Cerebellar cortex (tissue), 1 donor: ENCODE measurements at regions not wholly inside any gene's neighbourhood (a gene's known extent, or its start where the extent isn't known, plus 50 kb on each side); places are given as distances from the start of the nearest gene placed in this dataset.
A peak's percentile ranks its signal among the peaks of the same experiment; 100 is the strongest.

Experiments
- DNase-seq: peaks from one replicate; pipeline ENCODE4 v3.0.0-alpha.2; 2015; ENCODE audit warnings: low spot score

- DNase-seq = no peak
Measured at GRCh38 chr2:129653246-129653645, 326.2 kb upstream of the RAB6C start.

- DNase-seq = no peak
Measured at GRCh38 chr2:129654331-129654730, 325.1 kb upstream of the RAB6C start.

GRCh38 chr2:129656081-129656598 lies 323.3 kb upstream of the RAB6C start:
- no peak for DNase-seq

- DNase-seq = no peak
Measured at GRCh38 chr2:129658430-129658829, 321.0 kb upstream of the RAB6C start.

GRCh38 chr2:129661935-129662334 lies 317.5 kb upstream of the RAB6C start:
- peak; percentile 1 for DNase-seq

GRCh38 chr2:129667577-129667976 lies 311.9 kb upstream of the RAB6C start:
- no peak for DNase-seq

GRCh38 chr2:129672521-129672920 lies 306.9 kb upstream of the RAB6C start:
- no peak for DNase-seq

GRCh38 chr2:129673234-129673633 lies 306.2 kb upstream of the RAB6C start:
- DNase-seq = no peak

- no peak for DNase-seq
Measured at GRCh38 chr2:129673847-129674711, 305.4 kb upstream of the RAB6C start.

- no peak for DNase-seq
Measured at GRCh38 chr2:129678751-129679150, 300.7 kb upstream of the RAB6C start.

GRCh38 chr2:129681788-129682187 lies 297.7 kb upstream of the RAB6C start:
- no peak for DNase-seq

- DNase-seq = no peak
Measured at GRCh38 chr2:129689653-129690448, 289.6 kb upstream of the RAB6C start.

GRCh38 chr2:129695496-129695895 lies 284.0 kb upstream of the RAB6C start:
- DNase-seq = no peak

- no peak for DNase-seq
Measured at GRCh38 chr2:129698593-129698992, 280.9 kb upstream of the RAB6C start.

- no peak for DNase-seq
Measured at GRCh38 chr2:129699781-129700573, 279.5 kb upstream of the RAB6C start.

GRCh38 chr2:129702416-129703176 lies 276.9 kb upstream of the RAB6C start:
- no peak for DNase-seq

GRCh38 chr2:129705085-129705484 lies 274.4 kb upstream of the RAB6C start:
- no peak for DNase-seq

GRCh38 chr2:129707800-129708199 lies 271.7 kb upstream of the RAB6C start:
- DNase-seq = no peak

GRCh38 chr2:129708221-129708967 lies 271.1 kb upstream of the RAB6C start:
- no peak for DNase-seq
